ENCODE measurements at regions not wholly inside any gene's neighbourhood (a gene's known extent, or its start where the extent isn't known, plus 50 kb on each side); places are given as distances from the start of the nearest gene placed in this dataset.

DNA sequence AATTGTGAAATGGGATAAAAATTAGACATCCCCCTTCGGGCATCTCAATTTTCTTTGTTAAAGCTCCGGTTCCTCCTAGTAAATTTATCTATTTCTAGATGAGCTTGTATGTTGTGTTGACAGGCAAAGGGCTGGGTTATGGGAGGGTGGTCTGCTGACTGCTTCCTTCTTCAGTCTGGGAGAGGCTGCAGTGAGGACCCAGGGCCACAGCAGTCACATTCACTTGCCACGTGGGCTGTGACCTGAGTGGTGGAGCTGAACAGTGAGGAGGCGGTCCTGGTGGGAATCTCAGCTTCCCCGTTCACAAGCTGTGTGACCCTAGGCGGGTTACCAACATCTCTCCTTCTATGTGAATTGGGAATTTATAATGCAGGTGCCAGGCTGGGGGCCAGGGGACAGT lies 57.5 kb upstream of the RXRA start:
- TF ChIP-seq, protein P1, sequence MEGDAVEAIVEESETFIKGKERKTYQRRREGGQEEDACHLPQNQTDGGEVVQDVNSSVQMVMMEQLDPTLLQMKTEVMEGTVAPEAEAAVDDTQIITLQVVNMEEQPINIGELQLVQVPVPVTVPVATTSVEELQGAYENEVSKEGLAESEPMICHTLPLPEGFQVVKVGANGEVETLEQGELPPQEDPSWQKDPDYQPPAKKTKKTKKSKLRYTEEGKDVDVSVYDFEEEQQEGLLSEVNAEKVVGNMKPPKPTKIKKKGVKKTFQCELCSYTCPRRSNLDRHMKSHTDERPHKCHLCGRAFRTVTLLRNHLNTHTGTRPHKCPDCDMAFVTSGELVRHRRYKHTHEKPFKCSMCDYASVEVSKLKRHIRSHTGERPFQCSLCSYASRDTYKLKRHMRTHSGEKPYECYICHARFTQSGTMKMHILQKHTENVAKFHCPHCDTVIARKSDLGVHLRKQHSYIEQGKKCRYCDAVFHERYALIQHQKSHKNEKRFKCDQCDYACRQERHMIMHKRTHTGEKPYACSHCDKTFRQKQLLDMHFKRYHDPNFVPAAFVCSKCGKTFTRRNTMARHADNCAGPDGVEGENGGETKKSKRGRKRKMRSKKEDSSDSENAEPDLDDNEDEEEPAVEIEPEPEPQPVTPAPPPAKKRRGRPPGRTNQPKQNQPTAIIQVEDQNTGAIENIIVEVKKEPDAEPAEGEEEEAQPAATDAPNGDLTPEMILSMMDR (IDR thresholded peaks at IDR 0.05; ENCODE audit: poor library complexity): no peak
- TF ChIP-seq EZH2 (IDR thresholded peaks at IDR 0.05; ENCODE audit: borderline replicate concordance) (no peak), EZH2phosphoT487 (IDR thresholded peaks at IDR 0.05; ENCODE audit: low read depth, severe bottlenecking, unreplicated experiment) (no peak)

All from hepatocyte (in vitro differentiated cells).